Motor neuron (in vitro differentiated cells): ENCODE measurements at regions not wholly inside any gene's neighbourhood (a gene's known extent, or its start where the extent isn't known, plus 50 kb on each side); places are given as distances from the start of the nearest gene placed in this dataset.

ENCODE experiments used
- ATAC-seq, 8 experiments: fragments of 200-7000 bp; cut with Tn5 transposase; replicated peaks in 6 of 8; 2 replicates each; pipeline ENCODE4 v1.8.0; 2021; ENCODE audit warnings: mild to moderate bottlenecking in 8 of 8, moderate library complexity in 8 of 8
- H3K27ac ChIP-seq, 2 donors: fragments of 250-450 bp; sonication (Bioruptor Pico); 2 replicates each; pipeline ENCODE4 v1.9.0; 2021; ENCODE audit warnings: antibody characterized with exemption in 2 of 2, mild to moderate bottlenecking in 2 of 2, moderate library complexity in 1 of 2
- H3K4me1 ChIP-seq, 2 donors: fragments of 250-450 bp; sonication (Bioruptor Pico); replicated peaks in 1 of 2; 2 replicates each; pipeline ENCODE4 v1.6.1; 2021; ENCODE audit warnings: antibody characterized with exemption in 2 of 2, mild to moderate bottlenecking in 2 of 2, moderate library complexity in 1 of 2
- H3K4me3 ChIP-seq, 5 donors: fragments of 250-450 bp; sonication (Bioruptor Pico); 2 replicates each; pipeline ENCODE4 v1.9.0; 2021; ENCODE audit warnings: antibody characterized with exemption in 5 of 5, mild to moderate bottlenecking in 5 of 5, moderate library complexity in 4 of 5
- WGBS, 10 experiments: fragments of 450-650 bp; shearing (Covaris generic); methylation state at CpG; one replicate each; pipeline ENCODE4 v1.0.0; 2022; 5-methylcytosine and 5-hydroxymethylcytosine counted together
- in situ Hi-C, 9 experiments: fragments of 400-800 bp; cut with MboI; loops; one replicate each; pipeline ENCODE4 v1.15.0; 2021; ENCODE audit warnings: low sequenced_read_pairs in 9 of 9, low pct_unique_long_range_greater_than_20kb in 2 of 9; ENCODE audit not compliant: unreplicated experiment in 9 of 9

GRCh38 chr7:45252857-45253256, 95.3 kb downstream of the RAMP3 start:
- Histone ChIP-seq H3K4me3 (no peak overlapping the region), H3K27ac (no peak overlapping the region), H3K4me1 (no peaks in the 10 kb centered on the region)
- no peak for ATAC-seq
- in situ Hi-C loops: loop anchor here in 2 of 9 experiments (10.0 to 25.0 kb wide), 2 partner anchors 91 to 98 kb away; partner anchors contain the start of gene RAMP3 (in 2 of the 2)

DNA sequence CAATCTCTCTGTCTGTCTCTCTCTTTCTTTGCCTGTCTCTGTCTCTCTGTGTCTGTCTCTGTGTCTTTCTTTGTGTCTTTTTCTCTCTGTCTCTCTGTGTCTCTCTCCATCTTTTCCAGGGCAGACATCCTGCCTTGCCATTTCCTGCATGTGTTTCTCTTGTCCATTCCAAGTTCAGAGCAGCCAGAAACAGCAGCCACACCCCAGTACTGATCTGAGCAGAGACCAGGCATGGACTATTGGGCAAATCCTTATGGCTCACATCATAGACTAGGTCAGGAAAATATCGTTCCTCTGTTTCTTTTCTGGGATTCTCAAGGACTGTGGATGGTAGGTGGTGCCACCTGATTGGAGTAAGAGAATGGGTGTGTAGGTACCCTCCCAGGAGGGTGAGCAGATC, 95.8 kb downstream of the RAMP3 start:
- peak in 2 of 8 experiments; percentile 27 to 69 for ATAC-seq
- in situ Hi-C loops: loop anchor here in 2 of 9 experiments (10.0 to 25.0 kb wide), 2 partner anchors 91 to 99 kb away; partner anchors contain the start of gene RAMP3 (in 2 of the 2)
- no peak overlapping the region for H3K27ac ChIP-seq
- WGBS, 10 experiments: 0 to 80% (median 67%) methylated on average over 1 of the region's 1 CpG; no CpG with 5 or more reads in 3 of the 10 experiments
- no peaks in the 10 kb centered on the region for H3K4me1 ChIP-seq
- no peak overlapping the region for H3K4me3 ChIP-seq

GRCh38 chr7:45255187-45255586, 97.6 kb downstream of the RAMP3 start:
- in situ Hi-C loops: loop anchor here in 2 of 9 experiments (10.0 to 25.0 kb wide), 2 partner anchors 93 to 100 kb away; partner anchors contain the start of gene RAMP3 (in 2 of the 2)
- WGBS, 10 experiments: 0 to 100% (median 82%) methylated on average over 1 to 6 of the region's 7 CpGs; no CpG with 5 or more reads in 1 of the 10 experiments
- no peak for ATAC-seq
- Histone ChIP-seq H3K27ac (no peak overlapping the region), H3K4me3 (no peak overlapping the region), H3K4me1 (no peaks in the 10 kb centered on the region)

- ATAC-seq: no peak
- WGBS, 10 experiments: 39 to 100% (median 64%) methylated on average over 1 to 8 of the region's 8 CpGs; no CpG with 5 or more reads in 4 of the 10 experiments
- Histone ChIP-seq H3K27ac (no peak overlapping the region), H3K4me3 (no peak overlapping the region), H3K4me1 (no peaks in the 10 kb centered on the region)
- in situ Hi-C loops: loop anchor here in 2 of 9 experiments (10.0 to 25.0 kb wide), 2 partner anchors 94 to 102 kb away; partner anchors contain the start of gene RAMP3 (in 2 of the 2)
Measured at GRCh38 chr7:45256309-45256708, 98.7 kb downstream of the RAMP3 start.

- 40 to 86% (median 68%) methylated on average over 1 to 2 of the region's 2 CpGs; no CpG with 5 or more reads in 7 of the 10 experiments for WGBS, 10 experiments
- Histone ChIP-seq H3K4me1 (no peaks in the 10 kb centered on the region), H3K4me3 (no peak overlapping the region), H3K27ac (no peak overlapping the region)
- ATAC-seq: no peak
- in situ Hi-C loops: loop anchor here in 2 of 9 experiments (10.0 to 25.0 kb wide), 2 partner anchors 94 to 102 kb away; partner anchors contain the start of gene RAMP3 (in 2 of the 2)
Measured at GRCh38 chr7:45256775-45257174, 99.2 kb downstream of the RAMP3 start.

- Histone ChIP-seq H3K27ac (no peak overlapping the region), H3K4me3 (no peak overlapping the region), H3K4me1 (no peaks in the 10 kb centered on the region)
- in situ Hi-C loops: loop anchor here in 2 of 9 experiments (10.0 to 25.0 kb wide), 2 partner anchors 95 to 102 kb away; partner anchors contain the start of gene RAMP3 (in 2 of the 2)
- ATAC-seq: no peak
Measured at GRCh38 chr7:45257284-45257683, 99.7 kb downstream of the RAMP3 start.

GRCh38 chr7:45258533-45259226, 101.1 kb downstream of the RAMP3 start:
- Histone ChIP-seq H3K4me1 (no peaks in the 10 kb centered on the region), H3K27ac (no peak overlapping the region), H3K4me3 (no peak overlapping the region)
- WGBS, 10 experiments: 23 to 100% (median 68%) methylated on average over 1 to 2 of the region's 5 CpGs; no CpG with 5 or more reads in 4 of the 10 experiments
- in situ Hi-C loops: loop anchor here in 2 of 9 experiments (10.0 to 25.0 kb wide), 2 partner anchors 96 to 104 kb away; partner anchors contain the start of gene RAMP3 (in 2 of the 2)
- no peak for ATAC-seq

GRCh38 chr7:45259227-45259596, 101.6 kb downstream of the RAMP3 start:
- WGBS, 10 experiments: no CpG with 5 or more reads among the region's 4 CpGs
- in situ Hi-C loops: loop anchor here in 2 of 9 experiments (10.0 to 25.0 kb wide), 2 partner anchors 97 to 104 kb away; partner anchors contain the start of gene RAMP3 (in 2 of the 2)
- no peak overlapping the region for H3K4me3 ChIP-seq
- no peak for ATAC-seq
- no peak overlapping the region for H3K27ac ChIP-seq
- no peaks in the 10 kb centered on the region for H3K4me1 ChIP-seq

DNA sequence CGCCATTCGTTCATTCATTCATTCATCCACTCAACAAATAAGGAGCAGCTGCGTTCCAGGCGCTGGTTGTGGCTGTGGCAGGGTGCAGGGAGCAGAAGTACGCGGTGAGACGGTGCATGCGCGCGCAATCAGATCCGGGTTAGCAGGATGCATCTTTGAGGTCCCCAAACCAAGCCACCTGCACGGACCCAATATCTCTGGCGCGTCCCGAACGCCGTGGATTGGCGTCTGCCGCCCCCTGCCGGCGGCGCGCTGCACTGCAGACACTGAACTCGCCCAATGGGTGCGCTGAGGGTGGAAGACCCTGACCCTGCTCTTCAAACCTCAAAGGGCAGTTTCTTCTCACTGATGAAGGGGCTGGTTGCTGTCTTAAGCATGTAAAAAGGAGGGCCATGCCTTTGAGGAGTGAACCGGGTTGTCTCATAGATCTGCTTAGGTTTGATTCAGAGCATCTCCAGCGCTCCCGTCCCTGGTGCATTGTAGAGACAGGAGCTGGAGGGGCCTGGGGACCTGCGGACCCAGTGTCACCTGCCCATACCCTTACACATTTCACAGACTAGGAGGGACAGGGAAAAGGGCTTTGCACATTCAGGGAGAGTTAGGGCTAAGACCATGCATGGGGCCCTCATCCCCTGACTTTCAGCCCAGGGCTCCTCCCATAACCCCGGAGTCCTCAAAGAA, 102.5 kb downstream of the RAMP3 start:
- Histone ChIP-seq H3K27ac (no peak overlapping the region), H3K4me3 (no peak overlapping the region), H3K4me1 (no peaks in the 10 kb centered on the region)
- in situ Hi-C loops: loop anchor here in 3 of 9 experiments (10.0 to 25.0 kb wide), 2 partner anchors 98 to 105 kb away; partner anchors contain the start of gene RAMP3 (in 3 of the 3)
- WGBS, 10 experiments: 0 to 100% (median 36%) methylated on average over 1 to 24 of the region's 30 CpGs; no CpG with 5 or more reads in 2 of the 10 experiments
- ATAC-seq: peak in 7 of 8 experiments; percentile 47 to 96 (median 70)

GRCh38 chr7:45267262-45267661, 109.7 kb downstream of the RAMP3 start:
- Histone ChIP-seq H3K27ac (no peak overlapping the region), H3K4me1 (no peaks in the 10 kb centered on the region), H3K4me3 (no peak overlapping the region)
- 0 to 80% (median 48%) methylated on average over 1 to 6 of the region's 9 CpGs; no CpG with 5 or more reads in 4 of the 10 experiments for WGBS, 10 experiments
- in situ Hi-C loops: loop anchor here in 2 of 9 experiments (10.0 to 25.0 kb wide), 2 partner anchors 105 to 112 kb away; partner anchors contain the start of gene RAMP3 (in 2 of the 2)
- ATAC-seq: peak in 3 of 8 experiments; percentile 21 to 54 (median 51)

GRCh38 chr7:45268013-45268412, 110.4 kb downstream of the RAMP3 start:
- H3K4me3 ChIP-seq: no peak overlapping the region
- no peaks in the 10 kb centered on the region for H3K4me1 ChIP-seq
- no peak overlapping the region for H3K27ac ChIP-seq
- in situ Hi-C loops: loop anchor here in 2 of 9 experiments (10.0 to 25.0 kb wide), 2 partner anchors 106 to 113 kb away; partner anchors contain the start of gene RAMP3 (in 2 of the 2)
- 0 to 72% (median 38%) methylated on average over 1 to 3 of the region's 3 CpGs; no CpG with 5 or more reads in 4 of the 10 experiments for WGBS, 10 experiments
- no peak for ATAC-seq

DNA sequence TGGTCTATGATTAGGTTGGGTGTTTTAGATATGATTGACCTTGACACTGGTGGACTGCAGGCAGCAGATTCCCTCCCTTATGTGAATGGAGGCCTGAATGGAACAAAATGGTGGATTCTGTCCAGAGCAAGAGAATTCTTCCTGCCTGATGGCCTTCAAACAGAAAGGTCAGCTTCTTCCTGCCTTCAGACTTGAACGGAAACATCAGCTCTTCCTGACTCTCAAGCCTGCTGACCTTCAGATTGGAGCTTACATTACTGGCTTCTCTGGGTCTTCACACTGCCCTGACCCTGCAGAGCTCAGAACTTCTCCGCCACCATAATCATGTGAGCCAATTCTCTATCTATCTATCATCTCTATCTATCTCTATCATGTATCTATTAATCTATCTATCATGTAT, 111.6 kb downstream of the RAMP3 start:
- WGBS, 10 experiments: 0 to 88% (median 71%) methylated on average over 1 to 2 of the region's 2 CpGs; no CpG with 5 or more reads in 1 of the 10 experiments
- no peak for ATAC-seq
- in situ Hi-C loops: loop anchor here in 2 of 9 experiments (10.0 to 25.0 kb wide), 2 partner anchors 107 to 114 kb away; partner anchors contain the start of gene RAMP3 (in 2 of the 2)
- no peaks in the 10 kb centered on the region for H3K4me1 ChIP-seq
- H3K27ac ChIP-seq: no peak overlapping the region
- no peak overlapping the region for H3K4me3 ChIP-seq
